K562 (cell line): ENCODE measurements at regions not wholly inside any gene's neighbourhood (a gene's known extent, or its start where the extent isn't known, plus 50 kb on each side); places are given as distances from the start of the nearest gene placed in this dataset.

Experiments used
- ATAC-seq: fragments of 200-7000 bp; cut with Tn5 transposase; 3 replicates; pipeline ENCODE4 v1.9.1; 2020; ENCODE audit warnings: moderate library complexity
- BruUV-seq: library from RNA; stranded (reverse); fragments of 400-500 nt; replicated peaks from 2 replicates; lab custom pipeline; 2021; lab: Mats Ljungman, UMichigan
- CTCF ChIA-PET: fragments of 300-600 bp; formaldehyde crosslinking; extraction: SDS; loops from one replicate; lab custom pipeline; 2021; ENCODE audit warnings: low intra/inter-chr PET ratio; lab: Yijun Ruan, JAX
- POLR2A ChIA-PET: fragments of 300-600, 350-650 bp; sonication (Branson Sonifier 250); formaldehyde crosslinking; extraction: SDS; loops from one replicate; lab custom pipeline; 2021; ENCODE audit warnings: antibody characterized with exemption, inconsistent platforms; lab: Yijun Ruan, JAX
- DNase-seq, 4 experiments: peaks; one replicate each; pipeline versions ENCODE4 v3.0.0 to v3.0.0-alpha.2; 2011 to 2018; ENCODE audit warnings: low spot score in 3 of 4, mixed read lengths in 3 of 4; ENCODE audit errors: extremely low read depth in 1 of 4
- FAIRE-seq: peaks from 2 replicates; lab custom pipeline; 2011; peaks lifted over from hg19 to GRCh38; lab: Jason Lieb, UNC
- H2AFZ ChIP-seq: 2 replicates; pipeline ENCODE4 v1.6.0; 2011; ENCODE audit warnings: low read depth, low read length, control low read depth, inconsistent platforms
- H3K27ac ChIP-seq: fragments of 200-600 bp; 3 replicates; pipeline ENCODE4 v1.8.0; 2011; ENCODE audit warnings: low read depth, mild to moderate bottlenecking, control low read depth, inconsistent platforms, low read length, moderate library complexity, mixed read lengths; ENCODE audit errors: extremely low read depth
- H3K27me3 ChIP-seq, 2 experiments: fragments of 300-600 bp in 1 of 2; 2 replicates in 1 of 2; 3 replicates in 1 of 2; pipeline versions ENCODE4 v1.6.0 to v1.8.0; 2011; ENCODE audit warnings: inconsistent platforms in 2 of 2, low read length in 2 of 2, mild to moderate bottlenecking in 1 of 2, mixed read lengths in 1 of 2, moderate library complexity in 1 of 2; ENCODE audit not compliant: control insufficient read depth in 2 of 2, insufficient read depth in 2 of 2
- H3K36me3 ChIP-seq: fragments of 300-600 bp; 3 replicates; pipeline ENCODE4 v1.8.0; 2011; ENCODE audit warnings: mild to moderate bottlenecking, low read length, inconsistent platforms; ENCODE audit not compliant: control insufficient read depth, insufficient read depth
- H3K4me1 ChIP-seq, 2 experiments: fragments of 200-600 bp in 1 of 2; replicated peaks in 1 of 2; 2 replicates in 1 of 2; 3 replicates in 1 of 2; pipeline versions ENCODE4 v1.5.1 to v1.8.0; 2011; ENCODE audit warnings: inconsistent platforms in 2 of 2, low read length in 2 of 2, mild to moderate bottlenecking in 1 of 2, mixed read lengths in 1 of 2, moderate library complexity in 1 of 2; ENCODE audit not compliant: control insufficient read depth in 2 of 2, insufficient read depth in 2 of 2
- H3K4me2 ChIP-seq: 2 replicates; pipeline ENCODE4 v1.6.1; 2011; ENCODE audit warnings: low read length, control low read depth, inconsistent platforms, mixed read lengths; ENCODE audit not compliant: insufficient read depth
- H3K4me3 ChIP-seq: fragments of 200-600 bp; sonication (generic), shearing (Covaris generic); 2 replicates; pipeline ENCODE4 v1.5.1; 2016; ENCODE audit warnings: control low read depth, inconsistent platforms
- H3K79me2 ChIP-seq: fragments of 200-600 bp; 3 replicates; pipeline ENCODE4 v1.8.0; 2011; ENCODE audit warnings: low read length, inconsistent platforms; ENCODE audit not compliant: control insufficient read depth, insufficient read depth
- H3K9ac ChIP-seq, 2 experiments: 2 replicates each; pipeline versions ENCODE4 v1.6.0 to v1.6.1; 2011; ENCODE audit warnings: low read depth in 2 of 2, low read length in 2 of 2, control low read depth in 1 of 2, inconsistent platforms in 1 of 2, mild to moderate bottlenecking in 1 of 2, mixed read lengths in 1 of 2; ENCODE audit not compliant: insufficient read depth in 1 of 2
- H3K9me1 ChIP-seq: one replicate; pipeline ENCODE4 v1.6.0; 2011; ENCODE audit warnings: inconsistent platforms, mild to moderate bottlenecking, low read length, moderate library complexity; ENCODE audit not compliant: control insufficient read depth, insufficient read depth
- H3K9me3 ChIP-seq: replicated peaks from 2 replicates; pipeline ENCODE4 v1.5.1; 2011; ENCODE audit warnings: low read depth, low read length, inconsistent platforms; ENCODE audit not compliant: control insufficient read depth, insufficient read depth
- H4K20me1 ChIP-seq: replicated peaks from 2 replicates; pipeline ENCODE4 v1.6.1; 2011; ENCODE audit warnings: low read length, inconsistent platforms, mixed read lengths; ENCODE audit not compliant: control insufficient read depth, insufficient read depth
- KAT7 ChIP-seq: sonication (generic); formaldehyde crosslinking; IDR thresholded peaks from 2 replicates; pipeline ENCODE4 v1.8.0; 2022; ENCODE audit warnings: missing genetic modification reagents, mild to moderate bottlenecking, borderline replicate concordance
- RBFOX2 ChIP-seq: fragments of 200-400 bp; formaldehyde crosslinking; IDR thresholded peaks from 2 replicates; pipeline ENCODE4 v1.6.1; 2017; ENCODE audit warnings: low read depth, mild to moderate bottlenecking, low read length, moderate library complexity
- RBM15 ChIP-seq: fragments of 200-400 bp; formaldehyde crosslinking; IDR thresholded peaks from 2 replicates; pipeline ENCODE4 v1.6.1; 2018; ENCODE audit warnings: mild to moderate bottlenecking, low read length, moderate library complexity; ENCODE audit not compliant: insufficient read depth
- ZNF124 ChIP-seq: sonication (generic); formaldehyde crosslinking; IDR thresholded peaks from 2 replicates; pipeline ENCODE4 v1.8.1; 2022; ENCODE audit warnings: missing genetic modification reagents
- WGBS: fragments of 100-300 bp; shearing (Covaris generic); methylation state at CpG from one replicate; pipeline ENCODE4 v1.1.6; 2016; ENCODE audit warnings: low coverage, mixed read lengths; ENCODE audit not compliant: insufficient coverage; ENCODE audit errors: missing lambda C conversion rate; 5-methylcytosine and 5-hydroxymethylcytosine counted together
- in situ Hi-C: fragments of 300-500 bp; cut with MboI; formaldehyde crosslinking; loops from 4 replicates; pipeline ENCODE4 v1.15.0; 2018; ENCODE audit warnings: inconsistent platforms, mixed read lengths
- intact Hi-C: fragments of 100-400 bp; cut with micrococcal nuclease; formaldehyde crosslinking; loops from 2 replicates; pipeline ENCODE4 v1.14.2; 2022

- ChIA-PET CTCF (no interaction called here), POLR2A (interaction anchor here (0.5 kb wide), 1 partner anchor 19 kb away, joined by 3 read pairs; no protein-coding TSS in a partner anchor)
- H3K4me1 ChIP-seq, result no peaks in the 10 kb centered on the region
- no peak overlapping the region for H3K4me3 ChIP-seq
- H3K27me3 ChIP-seq, result no peaks in the 10 kb centered on the region
- no TSS peak for BruUV-seq
- no peaks in the 10 kb centered on the region for H3K9me3 ChIP-seq
- ATAC-seq (no peak), FAIRE-seq (no peak), DNase-seq (no peak)
- no peak overlapping the region for H2AFZ ChIP-seq
- H3K9ac ChIP-seq, result no peak overlapping the region
- no peaks in the 10 kb centered on the region for H3K9me1 ChIP-seq
- intact Hi-C loops (no loop called here), in situ Hi-C loops (no loop called here)
- TF ChIP-seq ZNF124 (CRISPR knock-in tag), result no peak
- no peak for TF ChIP-seq KAT7 (CRISPR knock-in tag)
- TF ChIP-seq RBFOX2, result no peak
- H4K20me1 ChIP-seq, result no peaks in the 10 kb centered on the region
- H3K79me2 ChIP-seq, result no peaks in the 10 kb centered on the region
- H3K4me2 ChIP-seq, result no peak overlapping the region
- no peak overlapping the region for H3K27ac ChIP-seq
- no peaks in the 10 kb centered on the region for H3K36me3 ChIP-seq
Observed at GRCh38 chr10:111840546-111840945, 343.0 kb downstream of the GPAM start.

- no peaks in the 10 kb centered on the region for H3K36me3 ChIP-seq
- CTCF ChIA-PET, result no interaction called here
- 0% methylated on average over 2 of the region's 2 CpGs for WGBS
- H3K9me1 ChIP-seq, result no peaks in the 10 kb centered on the region
- H3K4me2 ChIP-seq, result no peak overlapping the region
- POLR2A ChIA-PET, result no interaction called here
- no peaks in the 10 kb centered on the region for H3K9me3 ChIP-seq
- BruUV-seq, result no TSS peak
- no peak overlapping the region for H3K9ac ChIP-seq
- no peak overlapping the region for H2AFZ ChIP-seq
- no peaks in the 10 kb centered on the region for H4K20me1 ChIP-seq
- no peak for ATAC-seq
- intact Hi-C loops (no loop called here), in situ Hi-C loops (no loop called here)
- no peaks in the 10 kb centered on the region for H3K4me1 ChIP-seq
- H3K27me3 ChIP-seq, result no peaks in the 10 kb centered on the region
- no peaks in the 10 kb centered on the region for H3K79me2 ChIP-seq
- H3K4me3 ChIP-seq, result no peak overlapping the region
- no peak for DNase-seq
- TF ChIP-seq RBM15, result no peak
- H3K27ac ChIP-seq, result no peak overlapping the region
- no peak for FAIRE-seq
Observed at GRCh38 chr10:111852801-111853200, 330.8 kb downstream of the GPAM start.
